ENCODE measurements at regions not wholly inside any gene's neighbourhood (a gene's known extent, or its start where the extent isn't known, plus 50 kb on each side); places are given as distances from the start of the nearest gene placed in this dataset.
A peak's percentile ranks its signal among the peaks of the same experiment; 100 is the strongest.

GRCh38 chr2:21318263-21318662 lies 194.5 kb downstream of the TDRD15 start:
- ATAC-seq: no peak
- POLR2A ChIA-PET: no interaction called here
- H3K9me3 ChIP-seq (ENCODE audit: control insufficient read depth, insufficient read depth, low read depth, low read length): no peaks in the 10 kb centered on the region
- H3K27ac ChIP-seq (ENCODE audit: low read length): no peak overlapping the region
- no peak for TF ChIP-seq CTCF (IDR thresholded peaks at IDR 0.05)
- no peak for TF ChIP-seq REST (IDR thresholded peaks at IDR 0.05; ENCODE audit: insufficient read depth in 1 of 2, low read depth in 2 of 2, low read length in 1 of 2)
- TF ChIP-seq SIN3A (IDR thresholded peaks at IDR 0.05; ENCODE audit: borderline replicate concordance, insufficient read depth, low read depth, low read length): no peak
- no peak for TF ChIP-seq TCF7L2 (IDR thresholded peaks at IDR 0.05; ENCODE audit: low read depth, low read length)
- TF ChIP-seq POLR2AphosphoS5 (IDR thresholded peaks at IDR 0.05; ENCODE audit: low read depth, low read length): no peak
- no peaks in the 10 kb centered on the region for H3K36me3 ChIP-seq (ENCODE audit: control insufficient read depth, insufficient read depth, low read length)
- no peaks in the 10 kb centered on the region for H3K27me3 ChIP-seq (ENCODE audit: control insufficient read depth, insufficient read depth, low read length)
- CTCF ChIA-PET: no interaction called here
- intact Hi-C loops (cut with micrococcal nuclease; ENCODE audit: unreplicated experiment) (no loop called here), in situ Hi-C loops (cut with HindIII; ENCODE audit: low pct_unique_long_range_greater_than_20kb, low sequenced_read_pairs) (no loop called here)
- H3K4me3 ChIP-seq (ENCODE audit: low read depth in 2 of 2, low read length in 2 of 2): no peak overlapping the region
- no TSS peak for BruUV-seq (replicated peaks)
- H3K4me1 ChIP-seq (ENCODE audit: control insufficient read depth, insufficient read depth, low read length): no peaks in the 10 kb centered on the region
- DNase-seq (ENCODE audit: low read depth, low spot score): no peak

GRCh38 chr2:21326152-21326551 lies 202.4 kb downstream of the TDRD15 start:
- H3K27ac ChIP-seq (ENCODE audit: low read length): no peak overlapping the region
- no peaks in the 10 kb centered on the region for H3K36me3 ChIP-seq (ENCODE audit: control insufficient read depth, insufficient read depth, low read length)
- H3K27me3 ChIP-seq (ENCODE audit: control insufficient read depth, insufficient read depth, low read length): no peaks in the 10 kb centered on the region
- CTCF ChIA-PET: no interaction called here
- H3K9me3 ChIP-seq (ENCODE audit: control insufficient read depth, insufficient read depth, low read depth, low read length): no peaks in the 10 kb centered on the region
- H3K4me1 ChIP-seq (ENCODE audit: control insufficient read depth, insufficient read depth, low read length): no peaks in the 10 kb centered on the region
- no peak overlapping the region for H3K4me3 ChIP-seq (ENCODE audit: low read depth in 2 of 2, low read length in 2 of 2)
- DNase-seq (ENCODE audit: low read depth, low spot score) (no peak), ATAC-seq (no peak)
- POLR2A ChIA-PET: no interaction called here
- in situ Hi-C loops (cut with HindIII; ENCODE audit: low pct_unique_long_range_greater_than_20kb, low sequenced_read_pairs): no loop called here
- no TSS peak for BruUV-seq (replicated peaks)
- intact Hi-C loops (cut with micrococcal nuclease; ENCODE audit: unreplicated experiment): no loop called here
- TF ChIP-seq SIN3A (IDR thresholded peaks at IDR 0.05; ENCODE audit: borderline replicate concordance, insufficient read depth, low read depth, low read length): no peak
- TF ChIP-seq CTCF (IDR thresholded peaks at IDR 0.05): peak; percentile 13; the same call in 1 of the 2 replicates

- ATAC-seq (no peak), DNase-seq (ENCODE audit: low read depth, low spot score) (no peak)
- H3K4me3 ChIP-seq (ENCODE audit: low read depth in 2 of 2, low read length in 2 of 2): no peak overlapping the region
- no peaks in the 10 kb centered on the region for H3K4me1 ChIP-seq (ENCODE audit: control insufficient read depth, insufficient read depth, low read length)
- ChIA-PET CTCF (no interaction called here), POLR2A (no interaction called here)
- intact Hi-C loops (cut with micrococcal nuclease; ENCODE audit: unreplicated experiment) (no loop called here), in situ Hi-C loops (cut with HindIII; ENCODE audit: low pct_unique_long_range_greater_than_20kb, low sequenced_read_pairs) (no loop called here)
- H3K27ac ChIP-seq (ENCODE audit: low read length): no peak overlapping the region
- H3K27me3 ChIP-seq (ENCODE audit: control insufficient read depth, insufficient read depth, low read length): no peaks in the 10 kb centered on the region
- TF ChIP-seq REST (IDR thresholded peaks at IDR 0.05; ENCODE audit: insufficient read depth in 1 of 2, low read depth in 2 of 2, low read length in 1 of 2): no peak
- no peak for TF ChIP-seq POLR2AphosphoS5 (IDR thresholded peaks at IDR 0.05; ENCODE audit: low read depth, low read length)
- no peak for TF ChIP-seq SIN3A (IDR thresholded peaks at IDR 0.05; ENCODE audit: borderline replicate concordance, insufficient read depth, low read depth, low read length)
- TF ChIP-seq TCF7L2 (IDR thresholded peaks at IDR 0.05; ENCODE audit: low read depth, low read length): no peak
- no peak for TF ChIP-seq CTCF (IDR thresholded peaks at IDR 0.05)
- H3K9me3 ChIP-seq (ENCODE audit: control insufficient read depth, insufficient read depth, low read depth, low read length): no peaks in the 10 kb centered on the region
- no peaks in the 10 kb centered on the region for H3K36me3 ChIP-seq (ENCODE audit: control insufficient read depth, insufficient read depth, low read length)
- BruUV-seq (replicated peaks): no TSS peak
Measured at GRCh38 chr2:21328177-21328576, 204.4 kb downstream of the TDRD15 start.

All from Panc1 (cell line).